SU-DHL-6 (cell line): ENCODE measurements at regions not wholly inside any gene's neighbourhood (a gene's known extent, or its start where the extent isn't known, plus 50 kb on each side); places are given as distances from the start of the nearest gene placed in this dataset.

ENCODE experiments used
- EZH2phosphoT487 ChIP-seq: fragments of 200-600 bp; sonication (generic), shearing (Covaris generic); conservative IDR thresholded peaks from 2 replicates; pipeline ENCODE4 v1.6.1; 2018; ENCODE audit warnings: mild to moderate bottlenecking, antibody characterized with exemption, low read length, moderate library complexity, mixed read lengths
- TF ChIP-seq, protein P1 (sequence below): fragments of 200-600 bp; sonication (generic); IDR thresholded peaks from one replicate; pipeline ENCODE4 v1.5.1; 2017; ENCODE audit warnings: antibody characterized with exemption, mild to moderate bottlenecking, low read length, moderate library complexity; ENCODE audit not compliant: insufficient read depth, poor library complexity, severe bottlenecking

DNA sequence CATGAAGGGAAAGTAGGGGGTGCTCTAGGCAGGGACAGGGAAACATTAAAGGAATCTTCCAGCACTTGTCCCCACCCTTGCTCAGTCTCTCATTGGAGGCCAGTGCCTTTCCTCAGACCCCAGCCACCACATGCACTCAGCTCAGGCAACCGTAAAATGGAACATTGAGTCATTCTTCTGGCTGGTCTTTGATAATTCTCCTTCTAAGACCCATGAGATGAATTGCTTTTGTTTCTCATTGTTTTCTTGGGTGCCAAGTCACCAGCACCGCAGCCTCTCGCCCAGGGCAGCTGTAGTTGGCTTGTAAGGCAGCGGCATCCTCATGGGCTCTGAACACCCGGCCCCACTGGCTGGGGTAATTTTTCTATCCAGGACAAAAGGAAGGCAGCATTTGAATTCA, 108.2 kb downstream of the PHETA1 start:
- TF ChIP-seq, protein P1, sequence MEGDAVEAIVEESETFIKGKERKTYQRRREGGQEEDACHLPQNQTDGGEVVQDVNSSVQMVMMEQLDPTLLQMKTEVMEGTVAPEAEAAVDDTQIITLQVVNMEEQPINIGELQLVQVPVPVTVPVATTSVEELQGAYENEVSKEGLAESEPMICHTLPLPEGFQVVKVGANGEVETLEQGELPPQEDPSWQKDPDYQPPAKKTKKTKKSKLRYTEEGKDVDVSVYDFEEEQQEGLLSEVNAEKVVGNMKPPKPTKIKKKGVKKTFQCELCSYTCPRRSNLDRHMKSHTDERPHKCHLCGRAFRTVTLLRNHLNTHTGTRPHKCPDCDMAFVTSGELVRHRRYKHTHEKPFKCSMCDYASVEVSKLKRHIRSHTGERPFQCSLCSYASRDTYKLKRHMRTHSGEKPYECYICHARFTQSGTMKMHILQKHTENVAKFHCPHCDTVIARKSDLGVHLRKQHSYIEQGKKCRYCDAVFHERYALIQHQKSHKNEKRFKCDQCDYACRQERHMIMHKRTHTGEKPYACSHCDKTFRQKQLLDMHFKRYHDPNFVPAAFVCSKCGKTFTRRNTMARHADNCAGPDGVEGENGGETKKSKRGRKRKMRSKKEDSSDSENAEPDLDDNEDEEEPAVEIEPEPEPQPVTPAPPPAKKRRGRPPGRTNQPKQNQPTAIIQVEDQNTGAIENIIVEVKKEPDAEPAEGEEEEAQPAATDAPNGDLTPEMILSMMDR: no peak
- no peak for TF ChIP-seq EZH2phosphoT487
